ENCODE measurements at regions not wholly inside any gene's neighbourhood (a gene's known extent, or its start where the extent isn't known, plus 50 kb on each side); places are given as distances from the start of the nearest gene placed in this dataset.

GRCh38 chr1:11373029-11373894 lies 100.3 kb downstream of the UBIAD1 start:
- Histone ChIP-seq H3K9me2 (replicated peaks; ENCODE audit: insufficient read depth, low read length) (no peaks in the 10 kb centered on the region), H4K20me1 (ENCODE audit: insufficient read depth, low read length) (no peaks in the 10 kb centered on the region), H3K9me3 (replicated peaks; ENCODE audit: insufficient read depth, low read length) (no peaks in the 10 kb centered on the region), H3K4me2 (ENCODE audit: low read depth, low read length) (no peak overlapping the region), H3K36me3 (replicated peaks; ENCODE audit: insufficient read depth, low read length) (no peaks in the 10 kb centered on the region), H2AFZ (ENCODE audit: low read length) (no peak overlapping the region), H3K4me1 (ENCODE audit: low read length) (no peaks in the 10 kb centered on the region), H3K9ac (ENCODE audit: low read length) (no peak overlapping the region), H3F3A (ENCODE audit: insufficient read depth, low read length) (no peaks in the 10 kb centered on the region), H3K79me2 (ENCODE audit: low read length) (no peaks in the 10 kb centered on the region), H3K4me3 (ENCODE audit: low read length) (no peak overlapping the region), H3K27ac (ENCODE audit: low read length) (no peak overlapping the region), H3K27me3 (replicated peaks; ENCODE audit: insufficient read depth, low read length) (peaks cover 82% of the 10 kb centered on the region)
- TF ChIP-seq EZH2 (optimal IDR thresholded peaks at IDR 0.05; ENCODE audit: low read depth, low read length) = no peak
- TF ChIP-seq EZH2phosphoT487 (IDR thresholded peaks at IDR 0.05; ENCODE audit: low read length) = no peak
- TF ChIP-seq CTCF (IDR thresholded peaks at IDR 0.05; ENCODE audit: low read length) = no peak
- no peak for DNase-seq

GRCh38 chr1:11373895-11374747 lies 101.1 kb downstream of the UBIAD1 start:
- Histone ChIP-seq H3K9ac (ENCODE audit: low read length) (no peak overlapping the region), H3K27me3 (replicated peaks; ENCODE audit: insufficient read depth, low read length) (peaks cover 79% of the 10 kb centered on the region), H3K4me2 (ENCODE audit: low read depth, low read length) (no peak overlapping the region), H3K9me3 (replicated peaks; ENCODE audit: insufficient read depth, low read length) (no peaks in the 10 kb centered on the region), H3K27ac (ENCODE audit: low read length) (no peak overlapping the region), H3K4me1 (ENCODE audit: low read length) (no peaks in the 10 kb centered on the region), H3F3A (ENCODE audit: insufficient read depth, low read length) (no peaks in the 10 kb centered on the region), H3K36me3 (replicated peaks; ENCODE audit: insufficient read depth, low read length) (no peaks in the 10 kb centered on the region), H3K4me3 (ENCODE audit: low read length) (no peak overlapping the region), H2AFZ (ENCODE audit: low read length) (no peak overlapping the region), H3K9me2 (replicated peaks; ENCODE audit: insufficient read depth, low read length) (no peaks in the 10 kb centered on the region), H4K20me1 (ENCODE audit: insufficient read depth, low read length) (no peaks in the 10 kb centered on the region), H3K79me2 (ENCODE audit: low read length) (no peaks in the 10 kb centered on the region)
- DNase-seq = no peak
- no peak for TF ChIP-seq CTCF (IDR thresholded peaks at IDR 0.05; ENCODE audit: low read length)
- no peak for TF ChIP-seq EZH2 (optimal IDR thresholded peaks at IDR 0.05; ENCODE audit: low read depth, low read length)
- no peak for TF ChIP-seq EZH2phosphoT487 (IDR thresholded peaks at IDR 0.05; ENCODE audit: low read length)

GRCh38 chr1:11374748-11375110 lies 101.7 kb downstream of the UBIAD1 start:
- Histone ChIP-seq H3K9ac (ENCODE audit: low read length) (no peak overlapping the region), H2AFZ (ENCODE audit: low read length) (no peak overlapping the region), H3K9me3 (replicated peaks; ENCODE audit: insufficient read depth, low read length) (no peaks in the 10 kb centered on the region), H3K79me2 (ENCODE audit: low read length) (no peaks in the 10 kb centered on the region), H3F3A (ENCODE audit: insufficient read depth, low read length) (no peaks in the 10 kb centered on the region), H3K9me2 (replicated peaks; ENCODE audit: insufficient read depth, low read length) (no peaks in the 10 kb centered on the region), H3K4me2 (ENCODE audit: low read depth, low read length) (no peak overlapping the region), H3K4me3 (ENCODE audit: low read length) (no peak overlapping the region), H4K20me1 (ENCODE audit: insufficient read depth, low read length) (no peaks in the 10 kb centered on the region), H3K36me3 (replicated peaks; ENCODE audit: insufficient read depth, low read length) (no peaks in the 10 kb centered on the region), H3K4me1 (ENCODE audit: low read length) (no peaks in the 10 kb centered on the region), H3K27ac (ENCODE audit: low read length) (no peak overlapping the region), H3K27me3 (replicated peaks; ENCODE audit: insufficient read depth, low read length) (peaks cover 79% of the 10 kb centered on the region)
- TF ChIP-seq EZH2phosphoT487 (IDR thresholded peaks at IDR 0.05; ENCODE audit: low read length) = no peak
- TF ChIP-seq EZH2 (optimal IDR thresholded peaks at IDR 0.05; ENCODE audit: low read depth, low read length) = no peak
- TF ChIP-seq CTCF (IDR thresholded peaks at IDR 0.05; ENCODE audit: low read length) = no peak
- DNase-seq = no peak

Measured in MM.1S (cell line).